GM10248 (cell line): ENCODE measurements at regions not wholly inside any gene's neighbourhood (a gene's known extent, or its start where the extent isn't known, plus 50 kb on each side); places are given as distances from the start of the nearest gene placed in this dataset.

Experiments
- CTCF ChIA-PET: fragments of 300-600 bp; sonication (Branson Sonifier 250); formaldehyde crosslinking; extraction: SDS; loops from one replicate; lab custom pipeline; 2021; ENCODE audit warnings: antibody characterized with exemption; lab: Yijun Ruan, JAX
- POLR2A ChIA-PET: fragments of 350-650 bp; sonication (Branson Sonifier 250); formaldehyde crosslinking; extraction: SDS; loops from one replicate; lab custom pipeline; 2020; ENCODE audit warnings: antibody characterized with exemption; lab: Yijun Ruan, JAX
- DNase-seq: peaks from one replicate; pipeline ENCODE4 v3.0.0; 2012; ENCODE audit errors: extremely low spot score
- CTCF ChIP-seq: IDR thresholded peaks from 2 replicates; pipeline ENCODE4 v1.5.1; 2012; ENCODE audit warnings: mild to moderate bottlenecking, low read depth; ENCODE audit errors: extremely low read depth, missing control alignments, control extremely low read depth

- TF ChIP-seq CTCF = no peak
- DNase-seq = no peak
- ChIA-PET POLR2A (no interaction called here), CTCF (interaction anchor here (0.9 to 1.4 kb wide), 3 partner anchors 10 to 13 kb away, joined by 3 read pairs; no protein-coding TSS in a partner anchor)
These were observed 213.3 kb downstream of the MZT1 start for GRCh38 chr13:72514146-72514545.

- DNase-seq = no peak
- TF ChIP-seq CTCF = no peak
- ChIA-PET CTCF (no interaction called here), POLR2A (no interaction called here)
These were observed 219.0 kb downstream of the MZT1 start for GRCh38 chr13:72508392-72508791.

- CTCF ChIA-PET = no interaction called here
- DNase-seq = no peak
- no peak for TF ChIP-seq CTCF
- POLR2A ChIA-PET = no interaction called here
These were observed 219.8 kb downstream of the MZT1 start for GRCh38 chr13:72507416-72508199.

GRCh38 chr13:72506706-72507105 lies 220.7 kb downstream of the MZT1 start:
- TF ChIP-seq CTCF = no peak
- CTCF ChIA-PET = interaction anchor here (1.3 kb wide), 1 partner anchor 30 kb away, joined by 3 read pairs; no protein-coding TSS in a partner anchor
- POLR2A ChIA-PET = no interaction called here

GRCh38 chr13:72505376-72505775 lies 222.1 kb downstream of the MZT1 start:
- POLR2A ChIA-PET = no interaction called here
- TF ChIP-seq CTCF = no peak
- CTCF ChIA-PET = interaction anchor here (0.9 kb wide), 1 partner anchor 13 kb away, joined by 3 read pairs; no protein-coding TSS in a partner anchor
- no peak for DNase-seq

More at GRCh38 chr13:72506706-72507105, 220.7 kb downstream of the MZT1 start:
- DNase-seq = no peak

GRCh38 chr13:72504131-72504841 lies 223.1 kb downstream of the MZT1 start:
- ChIA-PET POLR2A (no interaction called here), CTCF (interaction anchor here (0.9 to 1.0 kb wide), 2 partner anchors 10 to 14 kb away, joined by 3 read pairs; no protein-coding TSS in a partner anchor)
- no peak for DNase-seq
- TF ChIP-seq CTCF = no peak
